ENCODE measurements at regions not wholly inside any gene's neighbourhood (a gene's known extent, or its start where the extent isn't known, plus 50 kb on each side); places are given as distances from the start of the nearest gene placed in this dataset.

DNA sequence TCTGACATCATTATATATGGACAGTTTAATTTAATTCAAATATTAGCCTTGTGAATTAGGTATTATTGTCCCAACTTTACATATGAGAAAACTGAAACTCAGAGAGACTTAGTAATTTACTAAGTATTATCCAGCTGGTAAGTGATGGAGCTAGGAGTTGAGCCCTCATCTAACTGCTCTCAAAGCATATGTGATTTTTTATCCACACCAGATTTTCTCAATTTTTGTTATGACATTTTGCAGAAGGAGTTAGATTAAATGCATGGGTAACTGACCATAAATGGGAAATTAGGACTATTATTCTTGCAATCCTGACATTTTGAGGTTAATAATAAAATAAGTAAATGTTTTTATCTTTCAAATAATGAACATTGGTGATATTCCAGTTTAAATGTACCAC, 778.3 kb upstream of the SORCS1 start:
- intact Hi-C loops (cut with micrococcal nuclease) = no loop called here
- no peak for DNase-seq
- Mint-ChIP-seq H3K4me1 (no peaks in the 10 kb centered on the region), H3K27me3 (no peaks in the 10 kb centered on the region), H3K4me3 (no peak overlapping the region), H3K27ac (no peak overlapping the region), H3K9me3 (ENCODE audit: insufficient read depth) (peaks cover 5% of the 10 kb centered on the region)
- no peak overlapping the region for H3K9ac ChIP-seq (ENCODE audit: low read length)
- TF ChIP-seq, protein P1, sequence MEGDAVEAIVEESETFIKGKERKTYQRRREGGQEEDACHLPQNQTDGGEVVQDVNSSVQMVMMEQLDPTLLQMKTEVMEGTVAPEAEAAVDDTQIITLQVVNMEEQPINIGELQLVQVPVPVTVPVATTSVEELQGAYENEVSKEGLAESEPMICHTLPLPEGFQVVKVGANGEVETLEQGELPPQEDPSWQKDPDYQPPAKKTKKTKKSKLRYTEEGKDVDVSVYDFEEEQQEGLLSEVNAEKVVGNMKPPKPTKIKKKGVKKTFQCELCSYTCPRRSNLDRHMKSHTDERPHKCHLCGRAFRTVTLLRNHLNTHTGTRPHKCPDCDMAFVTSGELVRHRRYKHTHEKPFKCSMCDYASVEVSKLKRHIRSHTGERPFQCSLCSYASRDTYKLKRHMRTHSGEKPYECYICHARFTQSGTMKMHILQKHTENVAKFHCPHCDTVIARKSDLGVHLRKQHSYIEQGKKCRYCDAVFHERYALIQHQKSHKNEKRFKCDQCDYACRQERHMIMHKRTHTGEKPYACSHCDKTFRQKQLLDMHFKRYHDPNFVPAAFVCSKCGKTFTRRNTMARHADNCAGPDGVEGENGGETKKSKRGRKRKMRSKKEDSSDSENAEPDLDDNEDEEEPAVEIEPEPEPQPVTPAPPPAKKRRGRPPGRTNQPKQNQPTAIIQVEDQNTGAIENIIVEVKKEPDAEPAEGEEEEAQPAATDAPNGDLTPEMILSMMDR (IDR thresholded peaks at IDR 0.05) = no peak
- no peak for TF ChIP-seq EZH2 (IDR thresholded peaks at IDR 0.05; ENCODE audit: borderline replicate concordance, insufficient read depth, low read depth, low read length, poor library complexity, severe bottlenecking)
- H3K36me3 ChIP-seq (replicated peaks in 1 of 2; ENCODE audit: control extremely low read depth in 1 of 2, control insufficient read depth in 1 of 2, extremely low read depth in 1 of 2, insufficient read depth in 2 of 2, low read length in 1 of 2) = no peaks in the 10 kb centered on the region
- H3K4me2 ChIP-seq (replicated peaks; ENCODE audit: low read depth, low read length, poor library complexity, severe bottlenecking) = no peak overlapping the region
- H3K79me2 ChIP-seq (ENCODE audit: control insufficient read depth, insufficient read depth, low read length) = no peaks in the 10 kb centered on the region
- H2AFZ ChIP-seq (ENCODE audit: insufficient read depth, low read depth, low read length, poor library complexity, severe bottlenecking) = no peak overlapping the region
- ChIA-PET POLR2A (no interaction called here), CTCF (no interaction called here)
- no peak overlapping the region for H3K27ac ChIP-seq (ENCODE audit: low read length in 2 of 2)
- peaks cover 0 to 3% (median 0%) of the 10 kb centered on the region in 3 donors for H3K9me3 ChIP-seq (ENCODE audit: control extremely low read depth in 1 of 3, control insufficient read depth in 2 of 3, insufficient read depth in 1 of 3, low read length in 2 of 3)
- no peaks in the 10 kb centered on the region for H3K4me1 ChIP-seq (ENCODE audit: control insufficient read depth in 2 of 2, insufficient read depth in 2 of 2, low read length in 2 of 2)
- ATAC-seq (ENCODE audit: low read depth) = no peak
- H4K20me1 ChIP-seq (ENCODE audit: control insufficient read depth, insufficient read depth, low read length, poor library complexity, severe bottlenecking) = no peaks in the 10 kb centered on the region
- no peaks in the 10 kb centered on the region for H3K27me3 ChIP-seq (replicated peaks in 1 of 4; ENCODE audit: control extremely low read depth in 1 of 4, control insufficient read depth in 3 of 4, insufficient read depth in 4 of 4, low read length in 3 of 4)
- no peak overlapping the region for H3K4me3 ChIP-seq (ENCODE audit: control extremely low read depth in 1 of 5, extremely low read depth in 1 of 5, insufficient read depth in 1 of 5, low read depth in 2 of 5, low read length in 4 of 5)

DNA sequence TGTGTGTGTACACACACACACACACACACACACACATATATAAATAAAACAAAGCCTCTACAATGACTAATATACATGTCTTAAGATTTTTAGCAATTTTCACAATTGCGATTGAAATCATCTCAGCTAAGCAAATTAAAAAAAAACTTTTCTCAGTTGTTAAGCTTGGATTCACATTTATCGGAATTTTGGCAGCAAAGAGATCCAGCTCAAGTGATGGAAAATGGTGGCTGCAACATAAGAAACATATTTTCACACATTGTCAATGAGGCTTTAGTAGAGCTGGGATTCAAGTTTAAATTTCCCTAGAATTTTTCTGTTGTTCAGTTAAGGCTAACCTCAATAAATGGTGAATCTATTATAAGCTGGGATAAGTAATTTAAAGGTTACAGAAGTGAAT, 768.6 kb upstream of the SORCS1 start:
- DNase-seq (no peak), ATAC-seq (ENCODE audit: low read depth) (no peak)
- Mint-ChIP-seq H3K9me3 (ENCODE audit: insufficient read depth) (peaks cover 3% of the 10 kb centered on the region), H3K4me1 (no peaks in the 10 kb centered on the region), H3K4me3 (no peak overlapping the region), H3K27ac (no peak overlapping the region), H3K27me3 (no peaks in the 10 kb centered on the region)
- H2AFZ ChIP-seq (ENCODE audit: insufficient read depth, low read depth, low read length, poor library complexity, severe bottlenecking) = no peak overlapping the region
- POLR2A ChIA-PET = no interaction called here
- no peaks in the 10 kb centered on the region for H4K20me1 ChIP-seq (ENCODE audit: control insufficient read depth, insufficient read depth, low read length, poor library complexity, severe bottlenecking)
- CTCF ChIA-PET = no interaction called here
- intact Hi-C loops (cut with micrococcal nuclease) = no loop called here
- H3K9ac ChIP-seq (ENCODE audit: low read length) = no peak overlapping the region
- no peak overlapping the region for H3K27ac ChIP-seq (ENCODE audit: low read length in 2 of 2)
- no peaks in the 10 kb centered on the region for H3K9me3 ChIP-seq (ENCODE audit: control extremely low read depth in 1 of 3, control insufficient read depth in 2 of 3, insufficient read depth in 1 of 3, low read length in 2 of 3)
- H3K4me2 ChIP-seq (replicated peaks; ENCODE audit: low read depth, low read length, poor library complexity, severe bottlenecking) = no peak overlapping the region
- H3K4me1 ChIP-seq (ENCODE audit: control insufficient read depth in 2 of 2, insufficient read depth in 2 of 2, low read length in 2 of 2) = no peaks in the 10 kb centered on the region
- TF ChIP-seq, protein P1 (IDR thresholded peaks at IDR 0.05) = no peak
- no peak for TF ChIP-seq EZH2 (IDR thresholded peaks at IDR 0.05; ENCODE audit: borderline replicate concordance, insufficient read depth, low read depth, low read length, poor library complexity, severe bottlenecking)
- no peaks in the 10 kb centered on the region for H3K79me2 ChIP-seq (ENCODE audit: control insufficient read depth, insufficient read depth, low read length)
- H3K27me3 ChIP-seq (replicated peaks in 1 of 4; ENCODE audit: control extremely low read depth in 1 of 4, control insufficient read depth in 3 of 4, insufficient read depth in 4 of 4, low read length in 3 of 4) = no peaks in the 10 kb centered on the region
- 100% methylated on average over 1 of the region's 2 CpGs for WGBS (ENCODE audit: insufficient coverage)
- H3K4me3 ChIP-seq (ENCODE audit: control extremely low read depth in 1 of 5, extremely low read depth in 1 of 5, insufficient read depth in 1 of 5, low read depth in 2 of 5, low read length in 4 of 5) = no peak overlapping the region
- no peaks in the 10 kb centered on the region for H3K36me3 ChIP-seq (replicated peaks in 1 of 2; ENCODE audit: control extremely low read depth in 1 of 2, control insufficient read depth in 1 of 2, extremely low read depth in 1 of 2, insufficient read depth in 2 of 2, low read length in 1 of 2)

Data from B cell (primary cell).